HEK293 (cell line): ENCODE measurements at regions not wholly inside any gene's neighbourhood (a gene's known extent, or its start where the extent isn't known, plus 50 kb on each side); places are given as distances from the start of the nearest gene placed in this dataset.

Source experiments
- RBAK ChIP-seq: fragments of 450-650 bp; formaldehyde crosslinking; IDR thresholded peaks from 2 replicates; pipeline ENCODE4 v1.5.1; 2016; ENCODE audit warnings: missing biosample characterization, missing genetic modification characterization
- ZBTB7A ChIP-seq: fragments of 450-650 bp; formaldehyde crosslinking; IDR thresholded peaks from 2 replicates; pipeline ENCODE4 v1.5.1; 2016; ENCODE audit warnings: low read depth, missing biosample characterization, missing genetic modification characterization
- ZNF146 ChIP-seq: fragments of 450-650 bp; formaldehyde crosslinking; IDR thresholded peaks from 2 replicates; pipeline ENCODE4 v1.5.1; 2016; ENCODE audit warnings: missing biosample characterization, missing genetic modification characterization
- ZNF280D ChIP-seq: fragments of 450-650 bp; formaldehyde crosslinking; IDR thresholded peaks from 2 replicates; pipeline ENCODE4 v1.5.1; 2016; ENCODE audit warnings: missing biosample characterization, missing genetic modification characterization
- ZNF48 ChIP-seq: fragments of 450-650 bp; formaldehyde crosslinking; IDR thresholded peaks from 2 replicates; pipeline ENCODE4 v1.5.1; 2016; ENCODE audit warnings: missing biosample characterization, missing genetic modification characterization
- ZNF530 ChIP-seq: fragments of 450-650 bp; formaldehyde crosslinking; IDR thresholded peaks from 2 replicates; pipeline ENCODE4 v1.5.1; 2016; ENCODE audit warnings: low read depth, missing biosample characterization, missing genetic modification characterization
- ZNF585B ChIP-seq: fragments of 450-650 bp; formaldehyde crosslinking; IDR thresholded peaks from 2 replicates; pipeline ENCODE4 v1.5.1; 2016; ENCODE audit warnings: missing biosample characterization, missing genetic modification characterization
- ZNF76 ChIP-seq: fragments of 450-650 bp; formaldehyde crosslinking; IDR thresholded peaks from 2 replicates; pipeline ENCODE4; 2016; ENCODE audit warnings: low read depth, missing biosample characterization, missing genetic modification characterization, borderline replicate concordance
- TF ChIP-seq, protein P1 (sequence below): fragments of 450-650 bp; formaldehyde crosslinking; IDR thresholded peaks from 2 replicates; pipeline ENCODE4 v1.5.1; 2016; ENCODE audit warnings: missing biosample characterization, missing genetic modification characterization

DNA sequence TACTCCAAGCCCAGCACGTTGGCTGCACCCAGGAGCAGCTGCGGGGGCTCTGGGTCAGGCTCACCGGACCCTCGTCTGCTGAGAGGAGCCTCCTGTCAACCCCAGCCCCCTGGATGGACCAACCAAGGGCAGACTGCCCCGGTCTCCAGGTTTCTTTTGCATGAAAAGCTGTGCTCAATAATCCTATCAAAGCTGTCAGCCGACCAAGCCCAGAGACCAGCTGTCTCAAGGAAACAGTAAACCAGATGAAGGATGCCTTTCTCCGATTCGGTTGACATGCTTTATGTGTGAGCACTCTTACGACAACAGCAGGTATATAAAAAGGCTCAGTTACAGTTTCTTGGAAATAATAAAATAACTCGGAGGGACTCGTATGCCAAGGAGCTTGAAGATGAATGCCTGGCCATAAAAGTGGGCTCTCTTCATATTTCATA is 71.6 kb upstream of the BAIAP2L1 start:
- TF ChIP-seq, protein P1, sequence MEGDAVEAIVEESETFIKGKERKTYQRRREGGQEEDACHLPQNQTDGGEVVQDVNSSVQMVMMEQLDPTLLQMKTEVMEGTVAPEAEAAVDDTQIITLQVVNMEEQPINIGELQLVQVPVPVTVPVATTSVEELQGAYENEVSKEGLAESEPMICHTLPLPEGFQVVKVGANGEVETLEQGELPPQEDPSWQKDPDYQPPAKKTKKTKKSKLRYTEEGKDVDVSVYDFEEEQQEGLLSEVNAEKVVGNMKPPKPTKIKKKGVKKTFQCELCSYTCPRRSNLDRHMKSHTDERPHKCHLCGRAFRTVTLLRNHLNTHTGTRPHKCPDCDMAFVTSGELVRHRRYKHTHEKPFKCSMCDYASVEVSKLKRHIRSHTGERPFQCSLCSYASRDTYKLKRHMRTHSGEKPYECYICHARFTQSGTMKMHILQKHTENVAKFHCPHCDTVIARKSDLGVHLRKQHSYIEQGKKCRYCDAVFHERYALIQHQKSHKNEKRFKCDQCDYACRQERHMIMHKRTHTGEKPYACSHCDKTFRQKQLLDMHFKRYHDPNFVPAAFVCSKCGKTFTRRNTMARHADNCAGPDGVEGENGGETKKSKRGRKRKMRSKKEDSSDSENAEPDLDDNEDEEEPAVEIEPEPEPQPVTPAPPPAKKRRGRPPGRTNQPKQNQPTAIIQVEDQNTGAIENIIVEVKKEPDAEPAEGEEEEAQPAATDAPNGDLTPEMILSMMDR (tag by site-specific recombination) = no peak
- TF ChIP-seq ZNF76 (tag by site-specific recombination) (no peak), ZNF146 (tag by site-specific recombination) (no peak), ZBTB7A (tag by site-specific recombination) (no peak), ZNF48 (tag by site-specific recombination) (no peak), ZNF280D (tag by site-specific recombination) (no peak), ZNF530 (tag by site-specific recombination) (no peak), ZNF585B (tag by site-specific recombination) (no peak), RBAK (tag by site-specific recombination) (no peak)
